HS-27A (cell line): ENCODE measurements at regions not wholly inside any gene's neighbourhood (a gene's known extent, or its start where the extent isn't known, plus 50 kb on each side); places are given as distances from the start of the nearest gene placed in this dataset.

Experiments
- DNase-seq: peaks from one replicate; pipeline ENCODE4 v3.0.0-alpha.2; 2012; ENCODE audit warnings: low read depth, missing footprints

DNA sequence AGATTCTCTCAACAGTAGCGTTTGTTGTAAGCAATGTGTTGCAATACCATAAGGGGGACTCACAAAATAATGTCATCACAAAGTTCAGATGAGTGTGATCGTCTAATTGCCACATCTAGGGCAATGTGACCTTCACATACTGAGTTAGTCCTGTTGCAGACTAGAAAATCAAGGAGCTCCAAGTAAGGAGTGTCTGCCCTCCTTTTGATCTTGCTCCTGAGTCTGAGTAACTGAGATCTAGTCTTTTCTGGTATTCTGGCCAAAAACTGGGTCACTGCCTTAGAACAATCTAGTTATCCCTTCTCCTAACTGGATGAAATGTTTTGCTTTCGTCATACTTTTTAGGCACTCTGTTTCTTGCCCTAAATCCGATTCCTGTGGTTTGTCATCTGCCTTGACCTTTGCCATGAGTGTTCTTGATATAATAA lies 712.1 kb downstream of the CDH11 start:
- no peak for DNase-seq

GRCh38 chr16:64408699-64409098 lies 713.2 kb downstream of the CDH11 start:
- no peak for DNase-seq

DNA sequence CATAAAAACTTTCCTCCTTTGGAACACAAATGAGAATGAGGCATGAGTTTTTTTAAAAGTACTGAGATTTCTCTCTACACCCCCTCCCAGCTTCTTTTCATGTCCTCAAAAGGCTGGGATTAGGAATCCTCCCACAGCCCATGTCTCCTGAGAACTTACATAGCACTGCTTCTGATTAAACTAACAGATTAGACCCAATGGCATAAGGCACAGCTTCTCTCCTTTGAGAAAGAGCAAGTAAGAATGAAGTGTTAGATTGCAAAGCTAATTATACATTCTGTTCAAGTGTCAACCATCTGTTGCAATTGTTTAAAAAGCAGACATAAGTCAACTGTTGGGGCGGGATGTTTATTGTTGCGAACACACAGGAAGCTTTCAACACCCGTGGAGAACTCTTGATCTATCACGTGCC lies 715.1 kb downstream of the CDH11 start:
- DNase-seq, result no peak

DNA sequence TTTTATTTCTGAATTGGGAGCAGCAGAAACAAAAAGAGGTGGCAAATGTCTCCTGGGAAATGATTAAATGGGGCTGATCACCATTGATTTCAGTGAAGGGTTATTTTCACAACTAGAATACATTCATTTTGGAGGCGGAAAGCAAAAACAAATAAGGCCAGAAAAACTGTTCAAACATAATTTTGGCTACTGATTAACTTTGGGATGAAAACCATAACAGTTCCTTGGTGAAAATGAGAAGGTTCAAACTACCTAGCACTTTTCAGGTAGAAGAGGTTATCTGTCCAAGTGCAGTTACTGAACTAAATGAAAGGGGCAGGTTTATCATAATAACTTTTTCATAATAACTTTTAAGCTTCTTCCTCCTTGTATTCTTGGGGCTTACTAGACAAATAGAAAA lies 718.5 kb downstream of the CDH11 start:
- DNase-seq, result no peak

GRCh38 chr16:64398793-64399192 lies 723.1 kb downstream of the CDH11 start:
- no peak for DNase-seq

- DNase-seq, result no peak
Measured at GRCh38 chr16:64397945-64398508, 723.8 kb downstream of the CDH11 start.

GRCh38 chr16:64397042-64397441 lies 724.8 kb downstream of the CDH11 start:
- peak; percentile 51 for DNase-seq

GRCh38 chr16:64394061-64394460 lies 727.8 kb downstream of the CDH11 start:
- DNase-seq, result no peak

- DNase-seq, result no peak
Measured at GRCh38 chr16:64392456-64392855, 729.4 kb downstream of the CDH11 start.

DNA sequence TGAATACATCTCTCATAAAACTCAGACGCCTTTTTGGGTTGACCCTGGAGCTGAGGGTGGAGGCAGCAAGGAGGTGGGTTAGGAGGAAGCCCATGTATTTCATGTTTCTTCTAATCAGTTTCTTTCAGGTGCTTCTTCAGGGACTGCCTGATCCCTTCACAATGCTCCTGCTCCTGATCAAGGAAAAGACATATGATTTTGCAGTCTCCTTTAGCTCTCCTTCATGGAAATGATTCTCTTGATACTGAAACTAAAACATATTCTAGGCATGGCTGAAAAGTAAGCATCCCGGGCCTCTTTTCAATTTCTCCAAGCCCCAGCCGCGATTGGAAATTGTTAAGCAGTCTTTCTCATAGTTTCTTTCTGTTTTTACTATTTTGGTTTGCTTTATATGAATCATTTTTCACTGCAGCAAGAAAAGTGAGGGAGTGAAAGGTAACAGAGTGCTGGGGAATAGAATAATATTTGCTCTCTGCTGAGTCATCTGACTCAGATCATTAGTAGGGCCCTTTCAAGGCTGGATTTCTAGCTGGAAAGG lies 730.7 kb downstream of the CDH11 start:
- no peak for DNase-seq

GRCh38 chr16:64390102-64390501 lies 731.8 kb downstream of the CDH11 start:
- DNase-seq, result no peak

GRCh38 chr16:64384636-64385035 lies 737.2 kb downstream of the CDH11 start:
- no peak for DNase-seq

DNA sequence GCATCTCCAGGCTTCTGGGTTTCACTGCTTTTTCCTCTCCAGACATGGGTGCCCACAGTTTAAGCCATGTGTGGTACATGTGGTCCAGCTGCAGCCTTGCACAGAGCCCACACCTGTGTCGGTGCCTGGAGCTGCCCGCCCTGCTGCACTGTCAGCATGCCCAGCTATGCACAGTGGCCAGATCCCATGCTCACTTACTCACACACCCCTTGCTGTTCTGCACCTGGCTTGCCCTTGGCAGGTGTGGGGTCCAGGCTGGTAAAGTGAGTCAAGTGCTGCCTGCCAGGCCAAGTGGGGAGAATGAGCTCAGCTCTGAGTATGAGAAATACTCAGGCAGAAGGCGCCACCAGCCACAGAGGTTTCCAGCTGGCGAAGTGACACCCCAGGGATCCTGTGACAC lies 739.9 kb downstream of the CDH11 start:
- no peak for DNase-seq

- no peak for DNase-seq
Measured at GRCh38 chr16:64380751-64381150, 741.1 kb downstream of the CDH11 start.

GRCh38 chr16:64375391-64375980 lies 746.4 kb downstream of the CDH11 start:
- DNase-seq, result no peak

DNA sequence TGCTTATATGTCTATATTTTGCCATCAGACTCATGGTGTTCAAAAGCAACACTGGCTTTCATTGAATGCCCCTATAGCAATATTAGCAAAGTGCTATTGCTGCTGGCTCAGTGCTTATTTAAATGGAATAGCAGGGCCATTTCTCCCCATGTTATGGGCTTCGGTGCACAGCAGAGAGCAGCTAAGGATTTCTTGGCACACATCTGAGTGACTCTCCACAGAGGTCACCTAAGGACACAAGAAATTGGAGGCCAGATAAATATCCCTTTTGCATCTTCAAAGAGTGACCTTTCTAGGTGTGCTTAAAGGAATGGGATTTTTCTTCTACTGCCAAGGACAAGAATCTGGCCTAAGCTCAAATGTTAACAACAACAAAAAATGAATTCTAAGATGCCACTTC lies 751.8 kb downstream of the CDH11 start:
- no peak for DNase-seq

- DNase-seq, result no peak
Measured at GRCh38 chr16:64365448-64365931, 756.4 kb downstream of the CDH11 start.

DNA sequence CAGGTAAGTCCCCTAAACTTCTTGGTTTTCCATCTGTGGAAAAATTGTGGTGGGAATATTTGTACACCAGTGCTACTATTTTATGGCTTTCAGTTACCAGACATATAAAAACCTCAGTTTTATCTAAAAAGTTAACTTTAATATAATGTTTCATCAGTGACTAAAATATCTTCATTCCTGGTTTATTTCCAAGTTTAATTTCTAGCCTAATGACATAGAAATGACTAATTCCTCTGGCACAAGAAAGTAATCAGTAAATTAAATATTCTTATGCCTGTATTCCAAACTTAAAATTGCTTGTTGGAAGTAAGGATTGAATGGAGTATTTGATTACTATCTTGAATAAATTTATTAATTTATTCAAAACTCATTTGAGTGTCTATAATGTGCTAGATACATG lies 757.0 kb downstream of the CDH11 start:
- DNase-seq, result no peak

DNA sequence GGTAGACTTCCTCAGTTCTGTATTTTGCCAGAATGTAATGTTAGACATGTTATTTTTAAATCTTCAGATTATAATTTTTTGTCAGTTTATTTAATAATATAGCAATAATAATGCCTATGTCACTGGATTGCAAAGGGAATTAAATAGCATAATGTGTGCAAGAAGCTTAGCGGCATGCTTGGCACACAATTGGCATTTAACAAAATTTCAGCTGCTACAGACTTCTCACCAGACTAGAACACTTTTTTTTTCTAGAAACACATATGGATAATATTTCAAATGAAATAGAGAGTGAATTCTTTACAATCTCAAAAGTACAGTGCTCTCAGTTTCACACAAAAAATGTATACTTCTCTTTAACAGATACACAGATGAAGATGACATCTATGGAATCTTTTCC lies 757.4 kb downstream of the CDH11 start:
- DNase-seq, result no peak

DNA sequence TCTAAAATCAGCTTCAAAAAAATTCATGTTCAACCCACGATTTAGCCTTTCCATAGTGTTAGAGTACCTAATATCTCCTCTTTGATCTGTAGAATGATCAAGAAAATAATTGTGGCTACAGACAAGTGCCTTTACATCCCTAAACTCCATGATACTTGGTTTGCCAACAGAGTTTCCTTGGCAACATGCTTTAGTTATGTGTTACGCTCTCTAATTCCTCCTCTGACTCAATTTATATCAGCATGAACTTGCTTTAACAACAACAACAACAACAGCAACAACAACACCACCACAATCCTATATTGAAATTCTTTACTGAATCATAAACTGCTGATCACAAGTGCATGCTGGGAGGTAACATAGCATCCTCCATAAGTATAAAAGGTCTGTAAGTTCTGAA lies 757.8 kb downstream of the CDH11 start:
- no peak for DNase-seq

- DNase-seq, result no peak
Measured at GRCh38 chr16:64363039-64363438, 758.8 kb downstream of the CDH11 start.

GRCh38 chr16:64362193-64362592 lies 759.7 kb downstream of the CDH11 start:
- no peak for DNase-seq

- DNase-seq, result no peak
Measured at GRCh38 chr16:64361753-64362152, 760.1 kb downstream of the CDH11 start.

- no peak for DNase-seq
Measured at GRCh38 chr16:64358291-64358690, 763.6 kb downstream of the CDH11 start.
